ENCODE measurements at regions not wholly inside any gene's neighbourhood (a gene's known extent, or its start where the extent isn't known, plus 50 kb on each side); places are given as distances from the start of the nearest gene placed in this dataset.

DNA sequence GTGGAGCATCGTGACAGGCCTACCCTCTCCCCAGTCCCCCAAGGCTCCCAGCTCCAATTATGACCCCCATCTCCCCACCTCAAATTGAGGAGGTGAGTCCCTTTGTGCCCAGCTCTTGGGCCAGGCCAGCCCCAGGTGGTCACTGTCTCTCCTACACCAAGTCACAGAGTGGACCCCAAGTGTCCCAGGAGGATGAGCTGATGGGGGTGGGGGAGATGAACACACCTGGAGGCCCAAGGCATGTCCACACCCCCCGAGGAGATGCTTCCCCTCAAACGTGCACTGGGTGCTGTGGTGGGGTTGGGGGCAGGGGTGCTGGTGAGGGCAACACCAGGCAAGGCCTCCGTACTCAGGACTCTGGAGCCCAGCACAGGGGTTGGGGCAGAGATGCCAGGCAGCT is 73.2 kb downstream of the RBFOX3 start:
- no peaks in the 10 kb centered on the region for H3K9me3 ChIP-seq (ENCODE audit: control insufficient read depth in 1 of 2, low read length in 2 of 2)
- H3K4me3 ChIP-seq (ENCODE audit: low read depth in 1 of 2, low read length in 2 of 2) = no peak overlapping the region
- H3K4me1 ChIP-seq (ENCODE audit: control insufficient read depth in 1 of 2, insufficient read depth in 2 of 2, low read length in 2 of 2) = no peaks in the 10 kb centered on the region
- H3K27me3 ChIP-seq (ENCODE audit: low read depth, low read length) = no peaks in the 10 kb centered on the region
- no peaks in the 10 kb centered on the region for H3K36me3 ChIP-seq (ENCODE audit: control insufficient read depth in 1 of 2, insufficient read depth in 2 of 2, low read length in 2 of 2)
- no peak overlapping the region for H3K27ac ChIP-seq (ENCODE audit: low read length)

DNA sequence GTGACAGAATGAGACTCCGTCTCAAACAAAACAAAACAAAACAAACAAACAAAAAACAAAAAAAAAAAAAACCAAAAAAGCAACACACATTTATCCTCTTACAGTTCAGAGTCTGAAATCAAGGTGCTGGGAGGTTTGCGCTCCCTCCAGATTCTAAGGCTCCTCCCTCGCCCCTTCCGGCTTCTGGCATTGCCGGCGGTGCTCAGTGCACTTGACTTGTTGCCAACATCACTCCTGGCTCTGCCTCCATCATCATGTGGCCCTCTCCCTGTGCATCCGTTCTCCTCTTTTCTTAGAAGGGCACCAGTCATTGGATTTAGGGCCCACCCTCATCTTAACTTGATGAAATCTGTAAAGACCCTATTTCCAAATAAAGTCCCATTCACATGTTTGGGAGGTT is 73.8 kb downstream of the RBFOX3 start:
- Histone ChIP-seq H3K9me3 (ENCODE audit: control insufficient read depth in 1 of 2, low read length in 2 of 2) (no peaks in the 10 kb centered on the region), H3K27me3 (ENCODE audit: low read depth, low read length) (no peaks in the 10 kb centered on the region), H3K4me1 (ENCODE audit: control insufficient read depth in 1 of 2, insufficient read depth in 2 of 2, low read length in 2 of 2) (no peaks in the 10 kb centered on the region), H3K27ac (ENCODE audit: low read length) (no peak overlapping the region), H3K36me3 (ENCODE audit: control insufficient read depth in 1 of 2, insufficient read depth in 2 of 2, low read length in 2 of 2) (no peaks in the 10 kb centered on the region), H3K4me3 (ENCODE audit: low read depth in 1 of 2, low read length in 2 of 2) (no peak overlapping the region)

DNA sequence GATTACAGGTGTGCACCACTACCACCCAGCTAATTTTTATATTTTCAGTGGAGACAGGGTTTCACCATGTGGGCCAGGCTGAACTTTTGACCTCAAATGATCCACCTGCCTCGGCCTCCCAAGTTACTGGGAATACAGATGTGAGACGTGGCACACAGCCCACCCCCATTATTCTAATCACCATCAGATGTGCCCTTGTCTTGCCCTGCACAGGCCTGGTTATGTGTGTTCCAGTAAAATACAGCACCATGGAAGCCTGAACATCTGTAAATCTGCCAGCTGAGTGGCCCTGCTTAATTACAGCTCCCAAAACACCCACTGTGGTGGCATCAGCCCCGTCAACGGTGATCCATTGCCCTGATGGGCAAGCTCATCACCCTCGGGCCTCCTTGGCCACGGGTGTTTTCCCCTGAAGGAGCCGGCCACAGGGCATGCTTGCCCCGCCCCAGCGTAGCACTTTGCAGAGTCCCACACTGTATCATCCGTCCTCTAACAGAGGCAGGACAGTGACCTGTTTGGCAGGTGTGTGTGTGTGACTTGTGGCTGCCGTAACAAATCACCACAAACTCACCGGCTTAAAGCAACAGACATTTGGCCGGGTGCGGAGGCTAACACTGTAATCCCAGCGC is 74.5 kb downstream of the RBFOX3 start:
- Histone ChIP-seq H3K9me3 (ENCODE audit: control insufficient read depth in 1 of 2, low read length in 2 of 2) (no peaks in the 10 kb centered on the region), H3K27ac (ENCODE audit: low read length) (no peak overlapping the region), H3K4me3 (ENCODE audit: low read depth in 1 of 2, low read length in 2 of 2) (no peak overlapping the region), H3K36me3 (ENCODE audit: control insufficient read depth in 1 of 2, insufficient read depth in 2 of 2, low read length in 2 of 2) (no peaks in the 10 kb centered on the region), H3K4me1 (ENCODE audit: control insufficient read depth in 1 of 2, insufficient read depth in 2 of 2, low read length in 2 of 2) (no peaks in the 10 kb centered on the region), H3K27me3 (ENCODE audit: low read depth, low read length) (no peaks in the 10 kb centered on the region)

DNA sequence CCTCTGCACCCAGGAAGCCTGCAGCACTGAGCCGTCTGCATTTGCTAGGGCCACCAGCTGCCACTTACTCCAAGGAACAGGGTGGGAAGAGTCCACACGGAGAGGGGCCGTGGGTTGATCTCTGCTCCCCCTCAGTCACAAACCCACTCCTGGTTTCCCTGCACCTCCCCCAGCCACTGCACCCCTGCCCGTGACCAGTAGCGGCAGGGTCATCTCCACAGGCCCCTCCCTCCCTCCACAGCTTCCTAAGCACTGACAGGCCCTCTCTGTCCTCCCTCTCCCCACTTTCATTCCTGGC is 75.2 kb downstream of the RBFOX3 start:
- H3K4me3 ChIP-seq (ENCODE audit: low read depth in 1 of 2, low read length in 2 of 2) = no peak overlapping the region
- no peaks in the 10 kb centered on the region for H3K36me3 ChIP-seq (ENCODE audit: control insufficient read depth in 1 of 2, insufficient read depth in 2 of 2, low read length in 2 of 2)
- no peak overlapping the region for H3K27ac ChIP-seq (ENCODE audit: low read length)
- no peaks in the 10 kb centered on the region for H3K4me1 ChIP-seq (ENCODE audit: control insufficient read depth in 1 of 2, insufficient read depth in 2 of 2, low read length in 2 of 2)
- H3K9me3 ChIP-seq (ENCODE audit: control insufficient read depth in 1 of 2, low read length in 2 of 2) = no peaks in the 10 kb centered on the region
- no peaks in the 10 kb centered on the region for H3K27me3 ChIP-seq (ENCODE audit: low read depth, low read length)

DNA sequence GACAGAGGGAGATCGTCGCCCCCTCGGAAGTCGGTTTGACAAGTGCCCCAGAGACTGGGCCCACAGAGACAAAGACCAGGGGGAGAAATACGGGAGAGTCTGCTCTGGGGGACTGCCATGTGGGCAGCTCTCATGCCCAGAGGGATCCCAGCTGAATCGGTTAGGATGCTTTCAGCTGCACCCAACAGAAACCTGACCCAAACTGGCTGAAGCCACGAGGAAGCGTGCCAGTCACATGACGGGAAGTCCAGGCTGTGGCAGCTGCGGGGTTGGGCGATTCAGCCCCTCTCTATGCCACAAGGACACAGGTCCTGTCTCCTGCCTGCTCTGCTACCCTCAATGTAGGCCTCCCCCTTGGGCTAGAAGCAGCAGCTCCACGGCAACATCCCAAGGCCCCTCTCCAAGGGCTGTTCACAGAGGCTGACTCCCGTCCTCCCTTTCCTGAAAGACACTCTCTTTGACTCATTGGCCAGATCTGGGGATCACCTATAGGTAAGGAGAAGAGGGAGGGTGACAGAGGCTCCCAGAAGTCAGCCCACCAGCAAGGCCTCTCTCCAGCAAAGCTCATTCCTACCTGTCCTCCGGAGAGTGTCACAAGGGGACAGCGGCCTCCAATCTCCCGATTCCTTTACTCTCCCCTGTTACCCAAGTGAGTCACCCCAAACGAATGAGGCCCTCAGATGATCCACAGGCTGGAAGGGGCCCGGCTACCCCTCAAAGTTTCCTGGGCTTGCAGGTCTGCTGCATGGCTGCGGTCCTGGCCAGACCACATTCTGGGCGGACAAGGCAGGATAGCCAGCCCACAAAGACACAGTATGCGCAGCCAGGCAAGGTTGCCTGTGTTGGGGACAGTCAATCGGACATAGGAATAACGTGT is 75.8 kb downstream of the RBFOX3 start:
- H3K4me1 ChIP-seq (ENCODE audit: control insufficient read depth in 1 of 2, insufficient read depth in 2 of 2, low read length in 2 of 2) = no peaks in the 10 kb centered on the region
- H3K36me3 ChIP-seq (ENCODE audit: control insufficient read depth in 1 of 2, insufficient read depth in 2 of 2, low read length in 2 of 2) = no peaks in the 10 kb centered on the region
- H3K27ac ChIP-seq (ENCODE audit: low read length) = no peak overlapping the region
- H3K27me3 ChIP-seq (ENCODE audit: low read depth, low read length) = no peaks in the 10 kb centered on the region
- no peak overlapping the region for H3K4me3 ChIP-seq (ENCODE audit: low read depth in 1 of 2, low read length in 2 of 2)
- no peaks in the 10 kb centered on the region for H3K9me3 ChIP-seq (ENCODE audit: control insufficient read depth in 1 of 2, low read length in 2 of 2)

DNA sequence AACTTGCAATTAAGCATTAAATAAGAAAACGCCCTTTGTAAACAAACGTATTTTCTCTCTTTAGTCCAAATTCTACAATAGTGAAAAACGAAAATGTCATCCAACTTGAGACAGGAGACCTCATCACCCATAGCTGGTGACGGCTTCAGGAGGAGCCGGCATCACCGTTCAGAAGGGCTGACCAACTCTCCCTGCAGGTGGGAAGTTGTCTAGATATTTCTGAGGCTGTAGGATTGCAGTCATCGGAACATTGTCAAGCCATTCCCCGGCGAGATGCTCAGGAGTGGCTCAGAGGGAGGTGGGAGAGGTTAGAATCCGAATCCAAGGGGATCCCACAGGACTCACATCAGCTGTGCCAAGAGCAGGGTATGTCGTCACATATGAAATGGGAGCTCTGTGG is 76.7 kb downstream of the RBFOX3 start:
- H3K9me3 ChIP-seq (ENCODE audit: control insufficient read depth in 1 of 2, low read length in 2 of 2) = no peaks in the 10 kb centered on the region
- no peaks in the 10 kb centered on the region for H3K27me3 ChIP-seq (ENCODE audit: low read depth, low read length)
- no peaks in the 10 kb centered on the region for H3K4me1 ChIP-seq (ENCODE audit: control insufficient read depth in 1 of 2, insufficient read depth in 2 of 2, low read length in 2 of 2)
- H3K27ac ChIP-seq (ENCODE audit: low read length) = no peak overlapping the region
- no peak overlapping the region for H3K4me3 ChIP-seq (ENCODE audit: low read depth in 1 of 2, low read length in 2 of 2)
- no peaks in the 10 kb centered on the region for H3K36me3 ChIP-seq (ENCODE audit: control insufficient read depth in 1 of 2, insufficient read depth in 2 of 2, low read length in 2 of 2)

DNA sequence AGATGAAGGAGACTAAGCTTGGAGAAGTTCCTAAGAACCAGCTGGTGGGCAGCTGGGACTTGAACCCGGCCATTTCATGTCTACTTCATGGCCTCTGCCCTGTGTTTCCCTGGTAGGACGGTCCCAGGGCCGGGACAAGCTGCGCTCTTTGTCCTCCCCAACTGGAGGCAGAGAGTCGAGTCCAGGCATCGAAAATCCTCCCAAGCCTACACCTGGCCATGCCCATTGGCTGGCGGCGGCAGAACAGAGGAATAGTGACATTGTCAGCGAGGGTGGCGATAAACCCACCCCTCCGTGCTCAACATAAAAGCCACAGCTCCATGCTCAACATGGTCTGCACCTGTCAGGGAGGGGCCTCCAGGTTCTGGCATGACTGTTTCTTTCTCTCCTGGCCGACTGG is 77.7 kb downstream of the RBFOX3 start:
- H3K4me1 ChIP-seq (ENCODE audit: control insufficient read depth in 1 of 2, insufficient read depth in 2 of 2, low read length in 2 of 2) = no peaks in the 10 kb centered on the region
- no peaks in the 10 kb centered on the region for H3K9me3 ChIP-seq (ENCODE audit: control insufficient read depth in 1 of 2, low read length in 2 of 2)
- H3K36me3 ChIP-seq (ENCODE audit: control insufficient read depth in 1 of 2, insufficient read depth in 2 of 2, low read length in 2 of 2) = no peaks in the 10 kb centered on the region
- H3K27me3 ChIP-seq (ENCODE audit: low read depth, low read length) = no peaks in the 10 kb centered on the region
- H3K27ac ChIP-seq (ENCODE audit: low read length) = no peak overlapping the region
- no peak overlapping the region for H3K4me3 ChIP-seq (ENCODE audit: low read depth in 1 of 2, low read length in 2 of 2)

DNA sequence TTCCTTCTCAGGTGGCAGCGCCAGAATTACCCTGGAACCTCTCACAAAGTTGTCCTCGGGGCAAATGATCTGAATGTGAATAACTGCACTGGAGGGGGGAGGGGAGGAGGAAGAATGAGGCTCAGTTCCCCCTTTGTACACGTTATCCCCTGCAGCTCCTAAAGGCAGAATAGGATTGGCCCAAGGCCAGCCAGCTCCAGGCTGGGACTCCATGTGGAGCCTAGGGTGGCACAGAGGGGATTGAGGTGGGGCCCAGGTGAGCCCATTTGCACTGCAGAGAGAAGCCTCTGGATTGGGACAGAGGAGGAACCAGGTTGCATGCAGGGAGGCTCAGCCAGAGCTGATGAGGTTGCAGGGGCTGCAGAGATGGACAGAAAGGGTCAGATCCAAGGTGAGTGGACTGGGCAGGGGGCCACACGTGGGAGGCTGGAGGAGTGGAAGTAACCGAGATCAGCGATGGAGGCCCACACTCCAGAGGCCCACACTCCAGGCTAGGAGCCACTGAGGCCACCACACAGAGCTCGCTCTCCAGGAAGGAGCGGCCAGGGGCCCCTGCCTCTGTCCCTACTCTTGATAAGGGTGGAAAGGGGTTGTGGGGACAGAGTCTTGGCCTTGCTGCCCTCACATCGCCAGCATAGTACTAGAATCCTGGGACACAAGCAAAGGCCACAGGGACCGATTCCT is 78.6 kb downstream of the RBFOX3 start:
- Histone ChIP-seq H3K27me3 (ENCODE audit: low read depth, low read length) (no peaks in the 10 kb centered on the region), H3K9me3 (ENCODE audit: control insufficient read depth in 1 of 2, low read length in 2 of 2) (no peaks in the 10 kb centered on the region), H3K27ac (ENCODE audit: low read length) (no peak overlapping the region)

DNA sequence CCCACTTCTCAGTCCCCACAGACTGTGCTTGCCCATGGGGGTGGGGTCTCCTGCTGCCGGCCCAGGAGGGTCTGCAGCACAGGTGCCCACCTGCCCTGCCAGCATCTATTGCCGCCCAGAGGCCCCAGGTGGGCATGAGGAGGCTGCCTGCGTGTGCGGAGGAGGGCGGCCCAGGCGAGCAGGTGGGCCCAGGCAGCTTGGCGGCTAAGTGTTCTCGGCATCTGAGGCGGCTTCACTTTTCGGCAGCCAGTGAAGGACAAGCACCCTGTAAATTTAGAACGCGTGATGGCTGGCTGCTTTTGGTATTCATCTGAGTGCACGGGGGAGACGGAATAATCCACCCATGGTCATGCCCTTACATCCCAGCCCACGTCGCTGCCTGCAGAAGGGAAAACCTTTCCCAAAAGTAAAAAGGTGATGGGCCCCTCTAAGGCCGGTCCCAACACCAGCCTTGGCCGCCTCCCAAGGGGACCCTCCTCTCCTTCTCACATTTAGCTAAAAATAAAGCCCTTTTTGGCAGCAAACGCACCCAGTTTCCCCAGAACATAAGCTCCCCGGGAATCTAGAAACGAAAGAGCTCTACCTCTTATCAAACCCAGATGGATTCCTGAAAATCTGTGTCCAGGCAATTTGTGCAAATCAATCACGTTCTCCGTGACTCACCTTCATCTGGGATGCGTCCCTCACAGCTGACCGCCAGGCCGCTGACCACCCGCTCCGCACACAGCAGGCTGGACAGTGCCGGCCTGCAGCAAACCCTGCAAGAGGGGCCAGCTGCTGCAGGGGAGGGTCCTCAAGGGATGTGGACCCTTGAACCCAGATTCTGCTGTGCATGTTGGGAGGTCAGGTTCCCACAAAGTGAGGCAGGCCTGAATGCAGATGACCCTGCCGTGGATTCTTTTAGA is 79.4 kb downstream of the RBFOX3 start:
- Histone ChIP-seq H3K4me3 (ENCODE audit: low read depth in 1 of 2, low read length in 2 of 2) (no peak overlapping the region), H3K27ac (ENCODE audit: low read length) (no peak overlapping the region), H3K9me3 (ENCODE audit: control insufficient read depth in 1 of 2, low read length in 2 of 2) (no peaks in the 10 kb centered on the region), H3K27me3 (ENCODE audit: low read depth, low read length) (no peaks in the 10 kb centered on the region), H3K36me3 (ENCODE audit: control insufficient read depth in 1 of 2, insufficient read depth in 2 of 2, low read length in 2 of 2) (no peaks in the 10 kb centered on the region), H3K4me1 (ENCODE audit: control insufficient read depth in 1 of 2, insufficient read depth in 2 of 2, low read length in 2 of 2) (no peaks in the 10 kb centered on the region)

More for the DNA sequence above, 78.6 kb downstream of the RBFOX3 start:
- no peak overlapping the region for H3K4me3 ChIP-seq (ENCODE audit: low read depth in 1 of 2, low read length in 2 of 2)
- H3K36me3 ChIP-seq (ENCODE audit: control insufficient read depth in 1 of 2, insufficient read depth in 2 of 2, low read length in 2 of 2) = no peaks in the 10 kb centered on the region
- H3K4me1 ChIP-seq (ENCODE audit: control insufficient read depth in 1 of 2, insufficient read depth in 2 of 2, low read length in 2 of 2) = no peaks in the 10 kb centered on the region

DNA sequence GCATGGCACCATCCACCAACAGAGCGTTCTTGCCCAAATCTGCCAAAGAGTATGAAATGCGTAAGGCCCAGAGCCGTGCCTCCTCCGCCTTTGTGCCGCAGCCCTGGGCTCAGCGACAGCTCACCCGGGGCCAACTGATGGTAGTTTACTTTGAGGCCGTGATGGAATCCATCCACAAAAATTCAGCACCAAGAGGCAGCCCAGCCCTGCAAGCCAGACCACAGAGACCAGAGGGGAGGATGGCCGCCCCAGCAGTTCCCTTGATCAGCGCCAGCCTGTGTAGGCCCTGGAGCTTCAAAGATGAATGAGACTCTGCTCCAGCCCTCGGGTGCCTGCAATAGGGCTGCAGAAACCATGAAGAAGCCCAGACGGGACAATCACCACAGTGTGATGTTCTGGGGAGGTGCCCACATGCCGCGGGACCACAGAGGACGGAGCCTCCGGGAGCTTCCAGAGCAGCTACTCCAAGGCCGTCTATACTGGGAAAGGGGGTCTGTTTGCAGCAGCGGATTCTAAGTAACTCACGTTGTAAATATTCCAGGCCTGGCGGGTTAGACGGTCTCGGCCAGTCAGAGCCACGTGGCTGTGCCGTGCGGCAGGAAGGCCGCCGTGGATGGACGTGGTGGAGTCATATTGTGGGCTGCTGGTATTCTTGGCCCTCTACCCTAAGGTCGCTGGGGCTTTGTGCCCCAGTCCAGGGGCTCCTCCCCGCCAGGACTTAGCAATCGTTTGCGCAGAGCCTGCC is 80.3 kb downstream of the RBFOX3 start:
- H3K36me3 ChIP-seq (ENCODE audit: control insufficient read depth in 1 of 2, insufficient read depth in 2 of 2, low read length in 2 of 2) = no peaks in the 10 kb centered on the region
- no peaks in the 10 kb centered on the region for H3K9me3 ChIP-seq (ENCODE audit: control insufficient read depth in 1 of 2, low read length in 2 of 2)
- H3K27ac ChIP-seq (ENCODE audit: low read length) = no peak overlapping the region
- no peaks in the 10 kb centered on the region for H3K4me1 ChIP-seq (ENCODE audit: control insufficient read depth in 1 of 2, insufficient read depth in 2 of 2, low read length in 2 of 2)
- no peak overlapping the region for H3K4me3 ChIP-seq (ENCODE audit: low read depth in 1 of 2, low read length in 2 of 2)
- no peaks in the 10 kb centered on the region for H3K27me3 ChIP-seq (ENCODE audit: low read depth, low read length)

Data from muscle layer of duodenum (tissue), 2 donors.